HL-60 (cell line): ENCODE measurements at regions not wholly inside any gene's neighbourhood (a gene's known extent, or its start where the extent isn't known, plus 50 kb on each side); places are given as distances from the start of the nearest gene placed in this dataset.

Experiments used
- CTCF ChIP-seq: IDR thresholded peaks from one replicate; pipeline ENCODE4 v1.5.1; 2011; ENCODE audit warnings: low read length, control low read depth, inconsistent platforms; ENCODE audit not compliant: insufficient read depth
- GABPA ChIP-seq: IDR thresholded peaks from 2 replicates; pipeline ENCODE4 v1.6.1; 2012; ENCODE audit warnings: low read depth
- POLR2AphosphoS5 ChIP-seq: IDR thresholded peaks from 2 replicates; pipeline ENCODE4 v1.6.1; 2012; ENCODE audit warnings: low read depth
- REST ChIP-seq: IDR thresholded peaks from 2 replicates; pipeline ENCODE4 v1.6.1; 2012; ENCODE audit warnings: low read depth; ENCODE audit not compliant: insufficient replicate concordance
- SPI1 ChIP-seq: IDR thresholded peaks from 2 replicates; pipeline ENCODE4 v1.6.1; 2012; ENCODE audit warnings: low read depth, mild to moderate bottlenecking, borderline replicate concordance

DNA sequence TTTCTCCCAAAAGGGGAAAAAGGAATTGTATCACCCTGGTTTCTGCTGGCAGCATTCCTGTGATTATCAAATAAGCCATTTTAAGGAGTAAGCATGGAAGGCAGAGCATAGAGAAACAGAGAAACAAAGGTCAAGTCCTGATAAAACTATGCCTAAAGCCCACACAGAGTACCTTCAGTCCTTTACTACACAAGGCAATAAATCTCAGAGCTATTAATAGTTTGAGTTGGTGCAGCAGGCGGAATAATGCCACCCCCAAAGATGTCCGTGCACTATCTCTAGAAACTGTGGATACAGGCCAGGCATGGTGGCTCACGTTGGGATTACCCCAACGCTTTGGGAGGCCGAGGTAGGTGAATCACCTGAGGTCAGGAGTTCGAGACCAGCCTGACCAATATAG, 58.1 kb upstream of the ZBTB40 start:
- no peak for TF ChIP-seq CTCF
- TF ChIP-seq POLR2AphosphoS5, result no peak
- no peak for TF ChIP-seq REST
- no peak for TF ChIP-seq GABPA
- no peak for TF ChIP-seq SPI1
